HG03378 (cell line): ENCODE measurements at regions not wholly inside any gene's neighbourhood (a gene's known extent, or its start where the extent isn't known, plus 50 kb on each side); places are given as distances from the start of the nearest gene placed in this dataset.
"Not testable (repeated sequence)": the region's sequence is repeated elsewhere in the genome, so short reads cannot be mapped to it uniquely, and the experiment has no call there.

ENCODE experiments used
- ATAC-seq: cut with Tn5 transposase; IDR thresholded peaks from one replicate; pipeline ENCODE4 v1.9.1; 2021; ENCODE audit warnings: mild to moderate bottlenecking, moderate library complexity; ENCODE audit not compliant: unreplicated experiment

- ATAC-seq: not testable (repeated sequence)
Observed at GRCh38 chr5:88622890-88623289, 260.1 kb downstream of the MEF2C start.

GRCh38 chr5:88615767-88616166 is 267.2 kb downstream of the MEF2C start:
- not testable (repeated sequence) for ATAC-seq

- no peak for ATAC-seq
Observed at GRCh38 chr5:88613051-88613450, 269.9 kb downstream of the MEF2C start.

GRCh38 chr5:88610586-88610985 is 272.4 kb downstream of the MEF2C start:
- ATAC-seq: no peak

GRCh38 chr5:88607492-88607891 is 275.5 kb downstream of the MEF2C start:
- no peak for ATAC-seq

- no peak for ATAC-seq
Observed at GRCh38 chr5:88606626-88607025, 276.4 kb downstream of the MEF2C start.

GRCh38 chr5:88606173-88606572 is 276.8 kb downstream of the MEF2C start:
- no peak for ATAC-seq

- ATAC-seq: no peak
Observed at GRCh38 chr5:88602584-88602983, 280.4 kb downstream of the MEF2C start.

- ATAC-seq: no peak
Observed at GRCh38 chr5:88594441-88594840, 288.5 kb downstream of the MEF2C start.

- no peak for ATAC-seq
Observed at GRCh38 chr5:88588609-88589008, 294.4 kb downstream of the MEF2C start.

- no peak for ATAC-seq
Observed at GRCh38 chr5:88583471-88583870, 299.5 kb downstream of the MEF2C start.

- no peak for ATAC-seq
Observed at GRCh38 chr5:88558366-88558765, 289.7 kb upstream of the TMEM161B start.

- ATAC-seq: no peak
Observed at GRCh38 chr5:88557881-88558280, 289.2 kb upstream of the TMEM161B start.

GRCh38 chr5:88557131-88557530 is 288.5 kb upstream of the TMEM161B start:
- no peak for ATAC-seq

GRCh38 chr5:88556406-88556805 is 287.8 kb upstream of the TMEM161B start:
- no peak for ATAC-seq

GRCh38 chr5:88555674-88556073 is 287.0 kb upstream of the TMEM161B start:
- no peak for ATAC-seq

- ATAC-seq: no peak
Observed at GRCh38 chr5:88553986-88554385, 285.3 kb upstream of the TMEM161B start.

- ATAC-seq: no peak
Observed at GRCh38 chr5:88553136-88553875, 284.7 kb upstream of the TMEM161B start.

GRCh38 chr5:88552426-88552825 is 283.8 kb upstream of the TMEM161B start:
- ATAC-seq: no peak

GRCh38 chr5:88551724-88552345 is 283.2 kb upstream of the TMEM161B start:
- ATAC-seq: no peak

GRCh38 chr5:88550736-88551135 is 282.1 kb upstream of the TMEM161B start:
- ATAC-seq: no peak

- no peak for ATAC-seq
Observed at GRCh38 chr5:88548136-88548805, 279.6 kb upstream of the TMEM161B start.
